ENCODE measurements at regions not wholly inside any gene's neighbourhood (a gene's known extent, or its start where the extent isn't known, plus 50 kb on each side); places are given as distances from the start of the nearest gene placed in this dataset.

GRCh38 chr9:90985631-90986030, 184.0 kb downstream of the SYK start:
- H3K27me3 ChIP-seq (ENCODE audit: control insufficient read depth, insufficient read depth, low read length) = no peaks in the 10 kb centered on the region
- H3K36me3 ChIP-seq (ENCODE audit: control insufficient read depth, insufficient read depth, low read length) = no peaks in the 10 kb centered on the region
- H3K9me3 ChIP-seq (ENCODE audit: control insufficient read depth, low read length) = no peaks in the 10 kb centered on the region
- no peaks in the 10 kb centered on the region for H3K4me1 ChIP-seq (ENCODE audit: control insufficient read depth, insufficient read depth, low read length)
- no peak overlapping the region for H3K9ac ChIP-seq (ENCODE audit: low read length)
- no peak overlapping the region for H3K4me3 ChIP-seq (ENCODE audit: low read length)

GRCh38 chr9:90986161-90986560, 184.5 kb downstream of the SYK start:
- no peaks in the 10 kb centered on the region for H3K9me3 ChIP-seq (ENCODE audit: control insufficient read depth, low read length)
- H3K4me3 ChIP-seq (ENCODE audit: low read length) = no peak overlapping the region
- H3K9ac ChIP-seq (ENCODE audit: low read length) = no peak overlapping the region
- no peaks in the 10 kb centered on the region for H3K36me3 ChIP-seq (ENCODE audit: control insufficient read depth, insufficient read depth, low read length)
- no peaks in the 10 kb centered on the region for H3K4me1 ChIP-seq (ENCODE audit: control insufficient read depth, insufficient read depth, low read length)
- H3K27me3 ChIP-seq (ENCODE audit: control insufficient read depth, insufficient read depth, low read length) = no peaks in the 10 kb centered on the region

GRCh38 chr9:90987566-90987965, 185.9 kb downstream of the SYK start:
- Histone ChIP-seq H3K9ac (ENCODE audit: low read length) (no peak overlapping the region), H3K27me3 (ENCODE audit: control insufficient read depth, insufficient read depth, low read length) (no peaks in the 10 kb centered on the region), H3K9me3 (ENCODE audit: control insufficient read depth, low read length) (no peaks in the 10 kb centered on the region), H3K4me3 (ENCODE audit: low read length) (no peak overlapping the region), H3K4me1 (ENCODE audit: control insufficient read depth, insufficient read depth, low read length) (no peaks in the 10 kb centered on the region), H3K36me3 (ENCODE audit: control insufficient read depth, insufficient read depth, low read length) (no peaks in the 10 kb centered on the region)

- Histone ChIP-seq H3K9me3 (ENCODE audit: control insufficient read depth, low read length) (no peaks in the 10 kb centered on the region), H3K9ac (ENCODE audit: low read length) (no peak overlapping the region), H3K4me3 (ENCODE audit: low read length) (no peak overlapping the region), H3K36me3 (ENCODE audit: control insufficient read depth, insufficient read depth, low read length) (no peaks in the 10 kb centered on the region), H3K27me3 (ENCODE audit: control insufficient read depth, insufficient read depth, low read length) (no peaks in the 10 kb centered on the region), H3K4me1 (ENCODE audit: control insufficient read depth, insufficient read depth, low read length) (no peaks in the 10 kb centered on the region)
Observed at GRCh38 chr9:90988318-90988717, 186.7 kb downstream of the SYK start.

- Histone ChIP-seq H3K27me3 (ENCODE audit: control insufficient read depth, insufficient read depth, low read length) (no peaks in the 10 kb centered on the region), H3K4me3 (ENCODE audit: low read length) (no peak overlapping the region), H3K4me1 (ENCODE audit: control insufficient read depth, insufficient read depth, low read length) (no peaks in the 10 kb centered on the region), H3K36me3 (ENCODE audit: control insufficient read depth, insufficient read depth, low read length) (no peaks in the 10 kb centered on the region), H3K9me3 (ENCODE audit: control insufficient read depth, low read length) (no peaks in the 10 kb centered on the region), H3K9ac (ENCODE audit: low read length) (no peak overlapping the region)
Observed at GRCh38 chr9:90991953-90992352, 190.3 kb downstream of the SYK start.

GRCh38 chr9:90995516-90995915, 193.9 kb downstream of the SYK start:
- Histone ChIP-seq H3K27me3 (ENCODE audit: control insufficient read depth, insufficient read depth, low read length) (no peaks in the 10 kb centered on the region), H3K9me3 (ENCODE audit: control insufficient read depth, low read length) (no peaks in the 10 kb centered on the region), H3K4me1 (ENCODE audit: control insufficient read depth, insufficient read depth, low read length) (peaks cover 3% of the 10 kb centered on the region), H3K36me3 (ENCODE audit: control insufficient read depth, insufficient read depth, low read length) (no peaks in the 10 kb centered on the region), H3K4me3 (ENCODE audit: low read length) (no peak overlapping the region), H3K9ac (ENCODE audit: low read length) (no peak overlapping the region)

- H3K36me3 ChIP-seq (ENCODE audit: control insufficient read depth, insufficient read depth, low read length) = no peaks in the 10 kb centered on the region
- H3K9ac ChIP-seq (ENCODE audit: low read length) = no peak overlapping the region
- no peaks in the 10 kb centered on the region for H3K9me3 ChIP-seq (ENCODE audit: control insufficient read depth, low read length)
- no peak overlapping the region for H3K4me3 ChIP-seq (ENCODE audit: low read length)
- H3K4me1 ChIP-seq (ENCODE audit: control insufficient read depth, insufficient read depth, low read length) = peaks cover 3% of the 10 kb centered on the region
- no peaks in the 10 kb centered on the region for H3K27me3 ChIP-seq (ENCODE audit: control insufficient read depth, insufficient read depth, low read length)
Observed at GRCh38 chr9:90996154-90997065, 194.8 kb downstream of the SYK start.

- no peaks in the 10 kb centered on the region for H3K36me3 ChIP-seq (ENCODE audit: control insufficient read depth, insufficient read depth, low read length)
- no peak overlapping the region for H3K4me3 ChIP-seq (ENCODE audit: low read length)
- H3K9ac ChIP-seq (ENCODE audit: low read length) = no peak overlapping the region
- H3K4me1 ChIP-seq (ENCODE audit: control insufficient read depth, insufficient read depth, low read length) = peaks cover 3% of the 10 kb centered on the region
- H3K27me3 ChIP-seq (ENCODE audit: control insufficient read depth, insufficient read depth, low read length) = no peaks in the 10 kb centered on the region
- H3K9me3 ChIP-seq (ENCODE audit: control insufficient read depth, low read length) = no peaks in the 10 kb centered on the region
Observed at GRCh38 chr9:90998573-90998972, 197.0 kb downstream of the SYK start.

GRCh38 chr9:90999425-91000397, 198.1 kb downstream of the SYK start:
- no peak overlapping the region for H3K4me3 ChIP-seq (ENCODE audit: low read length)
- no peak overlapping the region for H3K9ac ChIP-seq (ENCODE audit: low read length)
- no peaks in the 10 kb centered on the region for H3K9me3 ChIP-seq (ENCODE audit: control insufficient read depth, low read length)
- no peaks in the 10 kb centered on the region for H3K27me3 ChIP-seq (ENCODE audit: control insufficient read depth, insufficient read depth, low read length)
- H3K36me3 ChIP-seq (ENCODE audit: control insufficient read depth, insufficient read depth, low read length) = no peaks in the 10 kb centered on the region
- peaks cover 3% of the 10 kb centered on the region for H3K4me1 ChIP-seq (ENCODE audit: control insufficient read depth, insufficient read depth, low read length)

- no peaks in the 10 kb centered on the region for H3K27me3 ChIP-seq (ENCODE audit: control insufficient read depth, insufficient read depth, low read length)
- no peak overlapping the region for H3K4me3 ChIP-seq (ENCODE audit: low read length)
- no peaks in the 10 kb centered on the region for H3K9me3 ChIP-seq (ENCODE audit: control insufficient read depth, low read length)
- no peak overlapping the region for H3K9ac ChIP-seq (ENCODE audit: low read length)
- H3K36me3 ChIP-seq (ENCODE audit: control insufficient read depth, insufficient read depth, low read length) = no peaks in the 10 kb centered on the region
- peaks cover 3% of the 10 kb centered on the region for H3K4me1 ChIP-seq (ENCODE audit: control insufficient read depth, insufficient read depth, low read length)
Observed at GRCh38 chr9:91001146-91001611, 199.6 kb downstream of the SYK start.

- no peaks in the 10 kb centered on the region for H3K36me3 ChIP-seq (ENCODE audit: control insufficient read depth, insufficient read depth, low read length)
- no peak overlapping the region for H3K9ac ChIP-seq (ENCODE audit: low read length)
- no peaks in the 10 kb centered on the region for H3K27me3 ChIP-seq (ENCODE audit: control insufficient read depth, insufficient read depth, low read length)
- no peaks in the 10 kb centered on the region for H3K4me1 ChIP-seq (ENCODE audit: control insufficient read depth, insufficient read depth, low read length)
- H3K4me3 ChIP-seq (ENCODE audit: low read length) = no peak overlapping the region
- no peaks in the 10 kb centered on the region for H3K9me3 ChIP-seq (ENCODE audit: control insufficient read depth, low read length)
Observed at GRCh38 chr9:91004484-91004883, 202.9 kb downstream of the SYK start.

- Histone ChIP-seq H3K4me1 (ENCODE audit: control insufficient read depth, insufficient read depth, low read length) (no peaks in the 10 kb centered on the region), H3K4me3 (ENCODE audit: low read length) (no peak overlapping the region), H3K9me3 (ENCODE audit: control insufficient read depth, low read length) (no peaks in the 10 kb centered on the region), H3K36me3 (ENCODE audit: control insufficient read depth, insufficient read depth, low read length) (no peaks in the 10 kb centered on the region), H3K27me3 (ENCODE audit: control insufficient read depth, insufficient read depth, low read length) (no peaks in the 10 kb centered on the region), H3K9ac (ENCODE audit: low read length) (no peak overlapping the region)
Observed at GRCh38 chr9:91004992-91005391, 203.4 kb downstream of the SYK start.
